Posterior vena cava (tissue), 2 donors: ENCODE measurements at regions not wholly inside any gene's neighbourhood (a gene's known extent, or its start where the extent isn't known, plus 50 kb on each side); places are given as distances from the start of the nearest gene placed in this dataset.

Experiments
- DNase-seq: peaks from one replicate; pipeline ENCODE4 v3.0.0-alpha.2; 2020; ENCODE audit warnings: low spot score
- intact Hi-C, 2 donors: fragments of 100-400 bp; cut with DNase I; formaldehyde crosslinking; loops; one replicate each; pipeline versions ENCODE4 v1.14.1 to v1.14.2; 2022 to 2023
- donor health status: DM: yes; HTN: yes; CAD: no.
- donor health status: DM: yes; HTN: yes; CAD: no.

- intact Hi-C loops, result no loop called here
- no peak for DNase-seq
Measured at GRCh38 chr17:54841656-54842055, 59.0 kb upstream of the TOM1L1 start.

- intact Hi-C loops, result no loop called here
Measured at GRCh38 chr17:54844233-54844632, 56.4 kb upstream of the TOM1L1 start.

GRCh38 chr17:54848368-54848987 is 52.2 kb upstream of the TOM1L1 start:
- DNase-seq, result no peak
- intact Hi-C loops, result no loop called here

More at GRCh38 chr17:54844233-54844632, 56.4 kb upstream of the TOM1L1 start:
- no peak for DNase-seq

GRCh38 chr17:54849660-54850059 is 51.0 kb upstream of the TOM1L1 start:
- intact Hi-C loops, result no loop called here
- DNase-seq, result no peak
